Kidney epithelial cell (primary cell): ENCODE measurements at regions not wholly inside any gene's neighbourhood (a gene's known extent, or its start where the extent isn't known, plus 50 kb on each side); places are given as distances from the start of the nearest gene placed in this dataset.

Experiments used
- DNase-seq: peaks from one replicate; pipeline ENCODE4 v3.0.0-alpha.2; 2010; ENCODE audit warnings: low read depth
- H3K27me3 ChIP-seq: 2 replicates; pipeline ENCODE4 v1.6.0; 2011; ENCODE audit warnings: low read length; ENCODE audit not compliant: control insufficient read depth, insufficient read depth
- H3K36me3 ChIP-seq: 2 replicates; pipeline ENCODE4 v1.5.1; 2011; ENCODE audit warnings: low read length; ENCODE audit not compliant: control insufficient read depth, insufficient read depth
- H3K4me3 ChIP-seq: 2 replicates; pipeline ENCODE4 v1.5.1; 2011; ENCODE audit warnings: low read depth, mild to moderate bottlenecking, control low read depth, low read length
- TF ChIP-seq, protein P1 (sequence below): IDR thresholded peaks from 2 replicates; pipeline ENCODE4 v1.5.1; 2011; ENCODE audit warnings: mild to moderate bottlenecking, moderate library complexity, low read length, control low read depth, inconsistent platforms; ENCODE audit not compliant: insufficient read depth, poor library complexity, severe bottlenecking

DNA sequence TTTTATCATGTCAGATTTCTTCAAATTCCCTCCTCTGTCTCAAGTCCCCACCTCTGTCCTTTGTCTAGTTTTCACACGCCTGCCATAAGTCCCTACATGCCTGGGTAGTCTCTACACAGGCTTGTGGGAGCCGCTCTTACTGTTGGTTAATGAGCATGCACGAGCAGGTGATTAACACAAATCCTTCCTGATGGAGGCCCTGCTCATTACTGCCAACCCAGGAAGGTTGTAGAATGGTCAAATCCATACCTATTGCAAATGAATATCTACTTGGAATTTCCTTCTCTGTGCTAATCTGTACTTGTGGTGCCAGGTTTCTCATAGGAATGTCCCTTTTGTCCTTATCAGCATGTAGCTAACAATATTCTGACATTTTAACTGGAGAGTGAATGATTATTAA lies 208.4 kb upstream of the HDX start:
- Histone ChIP-seq H3K27me3 (no peaks in the 10 kb centered on the region), H3K4me3 (no peak overlapping the region), H3K36me3 (no peaks in the 10 kb centered on the region)
- TF ChIP-seq, protein P1, sequence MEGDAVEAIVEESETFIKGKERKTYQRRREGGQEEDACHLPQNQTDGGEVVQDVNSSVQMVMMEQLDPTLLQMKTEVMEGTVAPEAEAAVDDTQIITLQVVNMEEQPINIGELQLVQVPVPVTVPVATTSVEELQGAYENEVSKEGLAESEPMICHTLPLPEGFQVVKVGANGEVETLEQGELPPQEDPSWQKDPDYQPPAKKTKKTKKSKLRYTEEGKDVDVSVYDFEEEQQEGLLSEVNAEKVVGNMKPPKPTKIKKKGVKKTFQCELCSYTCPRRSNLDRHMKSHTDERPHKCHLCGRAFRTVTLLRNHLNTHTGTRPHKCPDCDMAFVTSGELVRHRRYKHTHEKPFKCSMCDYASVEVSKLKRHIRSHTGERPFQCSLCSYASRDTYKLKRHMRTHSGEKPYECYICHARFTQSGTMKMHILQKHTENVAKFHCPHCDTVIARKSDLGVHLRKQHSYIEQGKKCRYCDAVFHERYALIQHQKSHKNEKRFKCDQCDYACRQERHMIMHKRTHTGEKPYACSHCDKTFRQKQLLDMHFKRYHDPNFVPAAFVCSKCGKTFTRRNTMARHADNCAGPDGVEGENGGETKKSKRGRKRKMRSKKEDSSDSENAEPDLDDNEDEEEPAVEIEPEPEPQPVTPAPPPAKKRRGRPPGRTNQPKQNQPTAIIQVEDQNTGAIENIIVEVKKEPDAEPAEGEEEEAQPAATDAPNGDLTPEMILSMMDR = no peak
- no peak for DNase-seq

GRCh38 chrX:84712621-84713020 lies 210.4 kb upstream of the HDX start:
- TF ChIP-seq, protein P1 = no peak
- H3K36me3 ChIP-seq = no peaks in the 10 kb centered on the region
- no peak overlapping the region for H3K4me3 ChIP-seq
- H3K27me3 ChIP-seq = no peaks in the 10 kb centered on the region
- no peak for DNase-seq

GRCh38 chrX:84715315-84715714 lies 213.1 kb upstream of the HDX start:
- TF ChIP-seq, protein P1 = no peak
- no peak for DNase-seq
- Histone ChIP-seq H3K4me3 (no peak overlapping the region), H3K27me3 (no peaks in the 10 kb centered on the region), H3K36me3 (no peaks in the 10 kb centered on the region)

DNA sequence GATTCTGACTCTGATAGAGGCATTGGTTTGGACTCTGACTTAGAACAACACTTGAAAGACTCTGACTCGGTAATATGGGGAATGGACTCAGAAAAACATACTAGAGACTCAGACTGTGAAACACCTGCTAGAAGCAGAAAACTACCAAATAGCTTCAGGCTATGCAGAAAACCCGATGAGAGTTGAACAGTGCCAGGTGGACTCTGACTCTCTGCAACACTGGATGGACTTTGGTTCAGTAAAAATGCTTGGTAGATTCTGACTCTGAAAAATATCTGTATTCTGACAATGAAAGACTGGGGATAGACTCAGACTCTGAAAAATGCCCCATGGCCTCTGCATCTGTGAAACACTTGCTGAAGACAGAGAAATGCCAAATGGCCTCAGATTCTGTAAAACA lies 215.1 kb upstream of the HDX start:
- TF ChIP-seq, protein P1 = no peak
- no peak for DNase-seq
- Histone ChIP-seq H3K36me3 (no peaks in the 10 kb centered on the region), H3K4me3 (no peak overlapping the region), H3K27me3 (no peaks in the 10 kb centered on the region)

- no peak for DNase-seq
- H3K4me3 ChIP-seq = no peak overlapping the region
- no peaks in the 10 kb centered on the region for H3K36me3 ChIP-seq
- TF ChIP-seq, protein P1 = no peak
- H3K27me3 ChIP-seq = no peaks in the 10 kb centered on the region
These were observed 219.2 kb upstream of the HDX start for GRCh38 chrX:84721416-84721815.

DNA sequence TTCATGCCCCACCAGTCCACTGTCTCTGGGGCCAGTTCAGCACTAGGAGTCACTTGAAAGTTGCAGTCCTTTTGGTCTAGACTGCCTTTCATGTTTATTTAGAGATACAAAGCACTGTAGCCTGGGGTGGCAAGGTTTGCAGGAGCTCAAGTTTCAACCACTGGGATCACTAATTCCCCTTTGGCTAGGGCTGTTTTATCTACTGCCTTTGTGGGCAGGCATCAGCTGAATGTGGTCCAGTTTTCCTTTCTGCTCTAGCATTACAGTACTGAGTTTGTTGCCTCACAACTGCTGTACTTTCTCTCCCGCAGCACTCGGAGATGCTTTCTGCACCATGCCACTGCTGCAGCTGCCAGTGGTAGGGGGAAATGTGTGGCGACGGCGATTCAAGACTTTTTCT lies 222.3 kb upstream of the HDX start:
- H3K27me3 ChIP-seq = no peaks in the 10 kb centered on the region
- H3K4me3 ChIP-seq = no peak overlapping the region
- H3K36me3 ChIP-seq = no peaks in the 10 kb centered on the region
- DNase-seq = no peak
- TF ChIP-seq, protein P1 = no peak
